GM23248 (cell line): ENCODE measurements at regions not wholly inside any gene's neighbourhood (a gene's known extent, or its start where the extent isn't known, plus 50 kb on each side); places are given as distances from the start of the nearest gene placed in this dataset.

ENCODE experiments used
- EZH2 ChIP-seq: fragments of 200-600 bp; sonication (generic); IDR thresholded peaks from 2 replicates; pipeline ENCODE4 v1.6.1; 2018; ENCODE audit warnings: antibody characterized with exemption, mild to moderate bottlenecking; ENCODE audit not compliant: insufficient read depth, poor library complexity, severe bottlenecking
- EZH2phosphoT487 ChIP-seq: fragments of 200-600 bp; sonication (generic); IDR thresholded peaks from 2 replicates; pipeline ENCODE4 v1.6.1; 2018; ENCODE audit warnings: antibody characterized with exemption, moderate library complexity, mild to moderate bottlenecking, low read depth; ENCODE audit not compliant: insufficient read depth

GRCh38 chr6:114450631-114451030, 107.8 kb upstream of the HS3ST5 start:
- TF ChIP-seq EZH2phosphoT487 (no peak), EZH2 (no peak)
